ENCODE measurements at regions not wholly inside any gene's neighbourhood (a gene's known extent, or its start where the extent isn't known, plus 50 kb on each side); places are given as distances from the start of the nearest gene placed in this dataset.

DNA sequence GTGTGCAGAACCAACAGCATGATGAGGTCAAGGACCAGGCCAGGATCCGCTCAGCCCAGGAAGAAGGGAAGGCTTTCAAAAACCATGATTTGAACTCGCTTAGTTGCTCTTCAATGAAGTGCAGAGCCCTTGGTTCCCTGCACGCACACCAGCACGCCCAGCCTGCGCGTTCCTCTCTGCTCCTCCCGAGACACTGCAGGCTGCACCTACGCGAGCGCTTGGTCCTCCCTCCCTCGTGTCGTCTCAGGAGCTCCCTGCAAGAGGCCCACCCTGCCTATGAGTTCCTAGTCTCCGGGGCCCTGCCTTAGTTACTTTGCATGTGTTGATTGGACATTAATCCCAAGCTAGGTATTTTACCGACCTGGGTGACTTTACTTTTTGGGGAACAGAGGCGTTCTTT is 132.9 kb upstream of the TNRC6C start:
- Histone ChIP-seq H3K36me3 (ENCODE audit: control insufficient read depth, low read length) (no peaks in the 10 kb centered on the region), H3F3A (ENCODE audit: control insufficient read depth, insufficient read depth) (peaks cover 9% of the 10 kb centered on the region; the same call in 1 of the 2 replicates), H3K27me3 (ENCODE audit: control insufficient read depth, low read length) (no peaks in the 10 kb centered on the region; the same call in 1 of the 2 replicates), H3K9me3 (ENCODE audit: control insufficient read depth, insufficient read depth, low read length) (peaks cover 8% of the 10 kb centered on the region; the same call in 1 of the 2 replicates), H3K9me2 (replicated peaks; ENCODE audit: control insufficient read depth, low read length) (no peaks in the 10 kb centered on the region), H3K4me2 (ENCODE audit: low read length) (no peak overlapping the region), H4K20me1 (ENCODE audit: control insufficient read depth, insufficient read depth, low read depth, low read length) (no peaks in the 10 kb centered on the region), H3K79me2 (ENCODE audit: control insufficient read depth, low read length) (no peaks in the 10 kb centered on the region), H3K4me3 (ENCODE audit: low read length) (no peak overlapping the region), H3K27ac (ENCODE audit: low read depth, low read length) (no peak overlapping the region), H3K4me1 (ENCODE audit: control insufficient read depth, low read length) (peaks cover 7% of the 10 kb centered on the region)
- TF ChIP-seq EZH2phosphoT487 (IDR thresholded peaks at IDR 0.05; ENCODE audit: borderline replicate concordance, low read length): no peak
- TF ChIP-seq, protein P1, sequence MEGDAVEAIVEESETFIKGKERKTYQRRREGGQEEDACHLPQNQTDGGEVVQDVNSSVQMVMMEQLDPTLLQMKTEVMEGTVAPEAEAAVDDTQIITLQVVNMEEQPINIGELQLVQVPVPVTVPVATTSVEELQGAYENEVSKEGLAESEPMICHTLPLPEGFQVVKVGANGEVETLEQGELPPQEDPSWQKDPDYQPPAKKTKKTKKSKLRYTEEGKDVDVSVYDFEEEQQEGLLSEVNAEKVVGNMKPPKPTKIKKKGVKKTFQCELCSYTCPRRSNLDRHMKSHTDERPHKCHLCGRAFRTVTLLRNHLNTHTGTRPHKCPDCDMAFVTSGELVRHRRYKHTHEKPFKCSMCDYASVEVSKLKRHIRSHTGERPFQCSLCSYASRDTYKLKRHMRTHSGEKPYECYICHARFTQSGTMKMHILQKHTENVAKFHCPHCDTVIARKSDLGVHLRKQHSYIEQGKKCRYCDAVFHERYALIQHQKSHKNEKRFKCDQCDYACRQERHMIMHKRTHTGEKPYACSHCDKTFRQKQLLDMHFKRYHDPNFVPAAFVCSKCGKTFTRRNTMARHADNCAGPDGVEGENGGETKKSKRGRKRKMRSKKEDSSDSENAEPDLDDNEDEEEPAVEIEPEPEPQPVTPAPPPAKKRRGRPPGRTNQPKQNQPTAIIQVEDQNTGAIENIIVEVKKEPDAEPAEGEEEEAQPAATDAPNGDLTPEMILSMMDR (IDR thresholded peaks at IDR 0.05; ENCODE audit: low read depth, low read length, poor library complexity, severe bottlenecking): no peak

DNA sequence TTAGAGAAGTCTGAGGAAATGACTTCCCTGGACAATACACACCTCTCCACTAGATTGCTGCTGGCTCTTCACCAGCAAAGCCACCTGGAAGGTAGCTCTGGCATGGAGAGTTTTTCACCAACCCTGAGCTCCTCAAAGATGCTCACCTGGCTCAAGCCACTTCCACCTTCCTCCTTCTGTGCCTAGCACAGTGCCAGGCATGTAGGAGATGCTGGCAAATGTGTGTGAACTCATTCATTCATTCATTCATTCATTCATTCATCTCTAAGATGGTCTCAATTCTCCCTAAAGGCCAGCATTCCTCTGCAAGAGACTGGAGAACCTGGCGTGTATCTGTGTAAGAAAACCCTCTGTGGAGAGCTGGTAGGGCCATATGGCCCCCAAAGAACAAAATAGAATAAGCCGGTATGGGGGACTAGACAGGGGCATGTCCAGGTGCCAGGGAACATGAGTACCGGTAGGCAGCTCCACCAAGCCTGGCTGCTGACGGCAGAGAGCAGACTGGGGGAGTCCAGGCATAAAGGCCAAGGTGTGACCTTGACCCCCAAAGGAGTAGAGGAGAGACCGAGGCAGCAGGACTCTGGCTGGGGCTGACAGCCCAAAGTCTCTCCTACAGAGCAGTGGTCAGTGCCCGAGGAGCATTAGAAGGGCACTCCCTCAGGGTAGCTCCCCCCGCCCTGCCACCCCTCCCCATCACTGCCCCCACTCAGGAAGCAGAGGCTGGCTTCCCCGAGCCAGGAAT is 132.2 kb upstream of the TNRC6C start:
- Histone ChIP-seq H3K27ac (ENCODE audit: low read depth, low read length) (no peak overlapping the region), H3K27me3 (ENCODE audit: control insufficient read depth, low read length) (no peaks in the 10 kb centered on the region; the same call in 1 of the 2 replicates), H3K4me3 (ENCODE audit: low read length) (no peak overlapping the region), H3K79me2 (ENCODE audit: control insufficient read depth, low read length) (no peaks in the 10 kb centered on the region), H3K4me2 (ENCODE audit: low read length) (no peak overlapping the region), H3K4me1 (ENCODE audit: control insufficient read depth, low read length) (peaks cover under 1% of the 10 kb centered on the region), H3K36me3 (ENCODE audit: control insufficient read depth, low read length) (no peaks in the 10 kb centered on the region), H3K9me3 (ENCODE audit: control insufficient read depth, insufficient read depth, low read length) (peaks cover 8% of the 10 kb centered on the region; the same call in 1 of the 2 replicates), H3K9me2 (replicated peaks; ENCODE audit: control insufficient read depth, low read length) (no peaks in the 10 kb centered on the region), H3F3A (ENCODE audit: control insufficient read depth, insufficient read depth) (peaks cover 9% of the 10 kb centered on the region; the same call in 1 of the 2 replicates), H4K20me1 (ENCODE audit: control insufficient read depth, insufficient read depth, low read depth, low read length) (no peaks in the 10 kb centered on the region)
- TF ChIP-seq, protein P1 (IDR thresholded peaks at IDR 0.05; ENCODE audit: low read depth, low read length, poor library complexity, severe bottlenecking): no peak
- TF ChIP-seq EZH2phosphoT487 (IDR thresholded peaks at IDR 0.05; ENCODE audit: borderline replicate concordance, low read length): no peak

DNA sequence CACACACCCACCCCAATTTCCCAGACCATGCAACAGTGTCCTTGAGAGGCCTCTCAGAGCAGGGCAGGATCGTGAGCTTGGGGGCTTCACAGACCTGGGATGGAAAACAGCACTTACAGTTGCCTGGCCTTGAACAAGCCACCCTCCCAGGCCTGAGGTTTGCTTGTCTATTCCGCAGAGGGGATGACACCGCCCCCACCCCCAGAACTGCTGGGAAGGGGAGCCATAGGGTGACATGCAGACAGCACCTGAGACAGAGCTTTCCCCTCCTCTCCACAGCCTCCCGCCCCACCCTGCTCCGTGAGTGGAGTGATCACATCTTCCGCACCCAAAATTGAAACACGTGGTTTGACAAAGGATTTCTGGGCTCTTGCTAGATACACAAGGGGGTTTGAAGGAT is 131.5 kb upstream of the TNRC6C start:
- Histone ChIP-seq H3K4me1 (ENCODE audit: control insufficient read depth, low read length) (no peaks in the 10 kb centered on the region), H3K27me3 (ENCODE audit: control insufficient read depth, low read length) (no peaks in the 10 kb centered on the region; the same call in 1 of the 2 replicates), H4K20me1 (ENCODE audit: control insufficient read depth, insufficient read depth, low read depth, low read length) (no peaks in the 10 kb centered on the region), H3F3A (ENCODE audit: control insufficient read depth, insufficient read depth) (peaks cover 9% of the 10 kb centered on the region; the same call in 1 of the 2 replicates), H3K4me3 (ENCODE audit: low read length) (no peak overlapping the region), H3K36me3 (ENCODE audit: control insufficient read depth, low read length) (no peaks in the 10 kb centered on the region), H3K27ac (ENCODE audit: low read depth, low read length) (no peak overlapping the region), H3K79me2 (ENCODE audit: control insufficient read depth, low read length) (no peaks in the 10 kb centered on the region), H3K4me2 (ENCODE audit: low read length) (no peak overlapping the region), H3K9me2 (replicated peaks; ENCODE audit: control insufficient read depth, low read length) (no peaks in the 10 kb centered on the region), H3K9me3 (ENCODE audit: control insufficient read depth, insufficient read depth, low read length) (peaks cover 8% of the 10 kb centered on the region; the same call in 1 of the 2 replicates)
- TF ChIP-seq, protein P1 (IDR thresholded peaks at IDR 0.05; ENCODE audit: low read depth, low read length, poor library complexity, severe bottlenecking): no peak
- no peak for TF ChIP-seq EZH2phosphoT487 (IDR thresholded peaks at IDR 0.05; ENCODE audit: borderline replicate concordance, low read length)
